HEK293 (cell line): ENCODE measurements at regions not wholly inside any gene's neighbourhood (a gene's known extent, or its start where the extent isn't known, plus 50 kb on each side); places are given as distances from the start of the nearest gene placed in this dataset.

Source experiments
- YY1 ChIP-seq: fragments of 450-650 bp; formaldehyde crosslinking; IDR thresholded peaks from 2 replicates; pipeline ENCODE4 v1.5.1; 2018; ENCODE audit warnings: missing biosample characterization, missing genetic modification characterization
- ZNF24 ChIP-seq: fragments of 450-650 bp; formaldehyde crosslinking; IDR thresholded peaks from 2 replicates; pipeline ENCODE4 v1.5.1; 2016; ENCODE audit warnings: missing biosample characterization, missing genetic modification characterization
- ZNF777 ChIP-seq: fragments of 450-650 bp; formaldehyde crosslinking; IDR thresholded peaks from 2 replicates; pipeline ENCODE4 v1.5.1; 2017; ENCODE audit warnings: missing biosample characterization, missing genetic modification characterization, borderline replicate concordance
- TF ChIP-seq, protein P1 (sequence below): fragments of 450-650 bp; formaldehyde crosslinking; IDR thresholded peaks from 2 replicates; pipeline ENCODE4 v1.5.1; 2016; ENCODE audit warnings: missing biosample characterization, missing genetic modification characterization

DNA sequence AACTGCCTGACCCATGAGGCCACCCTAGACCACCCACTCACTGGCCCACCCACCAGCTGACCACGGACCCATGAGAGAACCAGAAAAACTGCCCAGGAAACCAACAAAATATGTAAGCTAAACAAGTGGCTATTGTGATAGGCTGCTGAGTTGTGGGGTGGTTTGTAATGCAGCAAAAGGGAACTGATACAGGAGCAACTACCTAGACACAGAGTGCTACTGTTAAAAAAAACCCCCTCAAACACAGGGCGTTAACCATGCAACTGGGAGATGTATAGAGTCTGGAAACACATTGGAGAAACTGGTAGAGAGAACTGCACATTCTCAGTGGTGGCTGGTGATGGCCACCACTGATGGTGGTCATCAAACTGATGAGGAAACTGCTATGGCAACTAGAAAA, 206.3 kb upstream of the GYPC start:
- TF ChIP-seq, protein P1, sequence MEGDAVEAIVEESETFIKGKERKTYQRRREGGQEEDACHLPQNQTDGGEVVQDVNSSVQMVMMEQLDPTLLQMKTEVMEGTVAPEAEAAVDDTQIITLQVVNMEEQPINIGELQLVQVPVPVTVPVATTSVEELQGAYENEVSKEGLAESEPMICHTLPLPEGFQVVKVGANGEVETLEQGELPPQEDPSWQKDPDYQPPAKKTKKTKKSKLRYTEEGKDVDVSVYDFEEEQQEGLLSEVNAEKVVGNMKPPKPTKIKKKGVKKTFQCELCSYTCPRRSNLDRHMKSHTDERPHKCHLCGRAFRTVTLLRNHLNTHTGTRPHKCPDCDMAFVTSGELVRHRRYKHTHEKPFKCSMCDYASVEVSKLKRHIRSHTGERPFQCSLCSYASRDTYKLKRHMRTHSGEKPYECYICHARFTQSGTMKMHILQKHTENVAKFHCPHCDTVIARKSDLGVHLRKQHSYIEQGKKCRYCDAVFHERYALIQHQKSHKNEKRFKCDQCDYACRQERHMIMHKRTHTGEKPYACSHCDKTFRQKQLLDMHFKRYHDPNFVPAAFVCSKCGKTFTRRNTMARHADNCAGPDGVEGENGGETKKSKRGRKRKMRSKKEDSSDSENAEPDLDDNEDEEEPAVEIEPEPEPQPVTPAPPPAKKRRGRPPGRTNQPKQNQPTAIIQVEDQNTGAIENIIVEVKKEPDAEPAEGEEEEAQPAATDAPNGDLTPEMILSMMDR (tag by site-specific recombination) = no peak
- TF ChIP-seq YY1 = no peak
- no peak for TF ChIP-seq ZNF24
- TF ChIP-seq ZNF777 (tag by site-specific recombination) = no peak
